GM06990 (cell line): ENCODE measurements at regions not wholly inside any gene's neighbourhood (a gene's known extent, or its start where the extent isn't known, plus 50 kb on each side); places are given as distances from the start of the nearest gene placed in this dataset.

Experiments
- DNase-seq: peaks from one replicate; pipeline ENCODE4 v3.0.0-alpha.2; 2011; ENCODE audit not compliant: insufficient read length; ENCODE audit errors: extremely low read depth
- H3K27me3 ChIP-seq: replicated peaks from 2 replicates; pipeline ENCODE4 v1.6.0; 2011; ENCODE audit warnings: low read length; ENCODE audit not compliant: control insufficient read depth, insufficient read depth
- H3K36me3 ChIP-seq: 2 replicates; pipeline ENCODE4 v1.5.1; 2011; ENCODE audit warnings: low read length; ENCODE audit not compliant: control insufficient read depth, insufficient read depth
- H3K4me3 ChIP-seq: replicated peaks from 2 replicates; pipeline ENCODE4 v1.5.1; 2011; ENCODE audit warnings: low read depth, mild to moderate bottlenecking, control low read depth, low read length
- TF ChIP-seq, protein P1 (sequence below): IDR thresholded peaks from 2 replicates; pipeline ENCODE4 v1.5.1; 2011; ENCODE audit warnings: low read length, control low read depth, mild to moderate bottlenecking, inconsistent platforms; ENCODE audit not compliant: insufficient read depth, poor library complexity, severe bottlenecking

GRCh38 chr4:111699165-111699564 lies 446.1 kb upstream of the FAM241A start:
- no peak for DNase-seq
- H3K4me3 ChIP-seq, result no peak overlapping the region
- no peaks in the 10 kb centered on the region for H3K27me3 ChIP-seq
- H3K36me3 ChIP-seq, result no peaks in the 10 kb centered on the region
- TF ChIP-seq, protein P1, sequence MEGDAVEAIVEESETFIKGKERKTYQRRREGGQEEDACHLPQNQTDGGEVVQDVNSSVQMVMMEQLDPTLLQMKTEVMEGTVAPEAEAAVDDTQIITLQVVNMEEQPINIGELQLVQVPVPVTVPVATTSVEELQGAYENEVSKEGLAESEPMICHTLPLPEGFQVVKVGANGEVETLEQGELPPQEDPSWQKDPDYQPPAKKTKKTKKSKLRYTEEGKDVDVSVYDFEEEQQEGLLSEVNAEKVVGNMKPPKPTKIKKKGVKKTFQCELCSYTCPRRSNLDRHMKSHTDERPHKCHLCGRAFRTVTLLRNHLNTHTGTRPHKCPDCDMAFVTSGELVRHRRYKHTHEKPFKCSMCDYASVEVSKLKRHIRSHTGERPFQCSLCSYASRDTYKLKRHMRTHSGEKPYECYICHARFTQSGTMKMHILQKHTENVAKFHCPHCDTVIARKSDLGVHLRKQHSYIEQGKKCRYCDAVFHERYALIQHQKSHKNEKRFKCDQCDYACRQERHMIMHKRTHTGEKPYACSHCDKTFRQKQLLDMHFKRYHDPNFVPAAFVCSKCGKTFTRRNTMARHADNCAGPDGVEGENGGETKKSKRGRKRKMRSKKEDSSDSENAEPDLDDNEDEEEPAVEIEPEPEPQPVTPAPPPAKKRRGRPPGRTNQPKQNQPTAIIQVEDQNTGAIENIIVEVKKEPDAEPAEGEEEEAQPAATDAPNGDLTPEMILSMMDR, result no peak

DNA sequence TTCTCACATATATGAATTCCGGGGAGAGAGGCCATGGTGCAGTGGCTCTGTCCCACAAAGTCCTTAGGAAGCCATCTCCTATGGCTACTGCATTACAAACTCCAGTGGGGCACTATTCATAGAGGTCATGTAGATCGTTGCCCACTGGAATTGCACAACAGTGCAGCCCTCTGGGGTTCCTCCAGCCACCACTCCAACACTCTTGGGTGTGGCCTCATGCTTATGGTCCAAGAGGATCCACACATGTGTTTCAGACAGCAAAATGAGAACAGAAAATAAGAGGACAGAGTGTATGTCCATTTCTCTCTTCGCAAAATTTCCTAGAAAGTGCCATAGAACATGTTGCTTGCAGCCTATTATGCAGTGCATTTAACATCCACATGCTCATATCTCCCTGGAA lies 444.2 kb upstream of the FAM241A start:
- Histone ChIP-seq H3K4me3 (no peak overlapping the region), H3K36me3 (no peaks in the 10 kb centered on the region), H3K27me3 (no peaks in the 10 kb centered on the region)
- TF ChIP-seq, protein P1, result no peak
- DNase-seq, result no peak

DNA sequence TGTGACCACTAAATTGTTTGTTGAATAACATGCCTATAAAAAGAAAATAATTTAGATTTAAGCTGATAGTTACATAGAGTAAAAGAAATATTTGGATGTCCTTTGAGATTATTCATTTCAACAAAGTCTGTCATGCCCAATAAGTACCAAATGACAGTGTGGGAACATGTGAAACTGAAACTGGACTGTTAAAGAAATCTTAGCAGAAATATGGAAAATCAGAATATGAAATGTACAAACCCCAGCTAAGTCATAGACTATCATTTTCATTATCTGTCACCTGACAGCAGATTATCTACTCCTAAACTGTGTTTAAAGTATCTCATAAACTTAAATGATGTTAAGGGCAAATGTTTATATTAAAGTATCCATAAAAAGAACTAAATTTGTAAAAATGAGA lies 437.8 kb upstream of the FAM241A start:
- H3K4me3 ChIP-seq, result no peak overlapping the region
- TF ChIP-seq, protein P1, result no peak
- H3K36me3 ChIP-seq, result no peaks in the 10 kb centered on the region
- no peak for DNase-seq
- H3K27me3 ChIP-seq, result no peaks in the 10 kb centered on the region; the same call in 1 of the 2 replicates

DNA sequence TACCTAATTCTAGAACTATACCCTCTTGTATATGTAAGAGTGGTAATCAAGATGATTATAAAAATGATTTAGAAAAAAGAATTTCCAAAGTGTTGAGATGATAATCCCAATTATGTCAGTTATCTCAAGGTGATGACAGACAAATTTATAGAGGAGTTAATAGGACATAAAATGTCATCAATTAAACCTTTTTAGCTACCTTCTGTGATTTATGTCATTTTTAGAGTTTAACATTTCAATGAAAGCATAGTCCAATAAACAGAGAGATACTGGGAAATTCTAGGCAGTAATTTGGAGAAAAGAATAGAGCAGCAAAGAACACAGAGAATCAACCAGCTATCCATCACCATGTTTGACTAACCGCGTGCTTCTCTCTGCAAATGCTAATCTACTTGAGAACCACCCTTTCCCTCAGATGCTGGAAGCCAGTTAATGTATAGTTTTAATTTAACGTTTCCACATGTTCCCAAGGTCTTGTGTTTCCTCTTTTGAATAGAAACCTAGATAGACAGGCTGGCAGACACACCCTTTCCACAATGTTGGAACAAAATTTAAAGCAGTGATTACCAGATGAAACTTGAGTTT lies 433.1 kb upstream of the FAM241A start:
- H3K27me3 ChIP-seq, result no peaks in the 10 kb centered on the region; the same call in 1 of the 2 replicates
- H3K36me3 ChIP-seq, result no peaks in the 10 kb centered on the region
- TF ChIP-seq, protein P1, result no peak
- no peak overlapping the region for H3K4me3 ChIP-seq
- no peak for DNase-seq

DNA sequence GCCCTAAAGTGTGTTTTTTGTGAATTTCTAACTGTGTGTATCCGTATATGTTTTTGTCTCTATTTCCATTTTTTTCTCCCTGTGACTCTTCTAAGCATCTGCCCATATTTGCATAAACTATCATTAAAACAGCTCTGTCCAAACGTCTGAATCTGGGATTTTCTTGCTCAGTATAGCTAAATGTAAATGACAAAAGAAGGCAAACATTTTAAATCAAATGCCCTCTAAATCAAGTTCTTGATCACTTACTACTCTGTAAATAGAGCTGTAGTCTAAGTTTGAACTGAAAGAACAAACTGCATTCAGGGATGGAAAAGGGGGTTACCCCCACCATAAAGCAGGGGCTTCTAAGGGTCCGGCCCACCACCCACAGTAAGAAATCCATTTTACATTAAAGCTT lies 432.0 kb upstream of the FAM241A start:
- TF ChIP-seq, protein P1, result no peak
- no peak for DNase-seq

DNA sequence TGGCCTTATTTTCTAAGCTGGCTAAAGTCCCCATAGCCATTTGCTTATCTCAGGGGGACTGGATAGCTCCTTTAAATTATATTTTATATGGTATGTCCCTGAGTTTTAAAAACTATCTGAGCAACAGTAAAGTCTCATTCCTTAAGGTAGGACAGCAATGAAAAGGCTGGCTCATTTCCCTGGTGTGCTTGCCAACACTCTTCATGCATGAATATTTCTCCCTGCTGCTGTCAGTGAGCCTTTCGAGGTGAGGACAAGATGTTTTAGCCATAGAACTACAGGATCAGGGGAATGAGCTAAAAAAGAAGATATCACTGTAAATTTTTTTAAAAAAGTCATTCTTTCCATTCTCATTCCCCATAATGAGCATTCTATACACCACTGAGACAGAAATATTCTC lies 427.3 kb upstream of the FAM241A start:
- no peak for DNase-seq
- TF ChIP-seq, protein P1, result no peak
- no peaks in the 10 kb centered on the region for H3K36me3 ChIP-seq

More for the DNA sequence above, 432.0 kb upstream of the FAM241A start:
- H3K27me3 ChIP-seq, result no peaks in the 10 kb centered on the region; the same call in 1 of the 2 replicates
- H3K4me3 ChIP-seq, result no peak overlapping the region
- no peaks in the 10 kb centered on the region for H3K36me3 ChIP-seq

More for the DNA sequence above, 427.3 kb upstream of the FAM241A start:
- Histone ChIP-seq H3K4me3 (no peak overlapping the region), H3K27me3 (no peaks in the 10 kb centered on the region)
